ENCODE measurements at regions not wholly inside any gene's neighbourhood (a gene's known extent, or its start where the extent isn't known, plus 50 kb on each side); places are given as distances from the start of the nearest gene placed in this dataset.

GRCh38 chr14:71632440-71632946 is 299.7 kb upstream of the RGS6 start:
- no peaks in the 10 kb centered on the region for H3K27me3 ChIP-seq (ENCODE audit: insufficient read depth, low read length, poor library complexity)
- H3K27ac ChIP-seq (ENCODE audit: low read length) = no peak overlapping the region
- DNase-seq = no peak
- H2AFZ ChIP-seq (ENCODE audit: low read depth, low read length) = no peak overlapping the region
- no peak for ATAC-seq (ENCODE audit: insufficient read depth, low read depth)
- H3K4me2 ChIP-seq (ENCODE audit: insufficient read depth, low read length) = no peak overlapping the region
- TF ChIP-seq CTCF (IDR thresholded peaks at IDR 0.05; ENCODE audit: borderline replicate concordance, extremely low read depth, low read length, poor library complexity, severe bottlenecking) (no peak), EZH2 (IDR thresholded peaks at IDR 0.05; ENCODE audit: borderline replicate concordance, low read depth, low read length, severe bottlenecking) (no peak)
- peaks cover 29% of the 10 kb centered on the region for H3K36me3 ChIP-seq (ENCODE audit: insufficient read depth, low read length)
- no peaks in the 10 kb centered on the region for H3K9me3 ChIP-seq (ENCODE audit: insufficient read depth, low read length, severe bottlenecking)
- H3K4me1 ChIP-seq (ENCODE audit: insufficient read depth, low read length) = no peaks in the 10 kb centered on the region
- H4K20me1 ChIP-seq (ENCODE audit: insufficient read depth, low read length) = no peaks in the 10 kb centered on the region
- H3K79me2 ChIP-seq (ENCODE audit: insufficient read depth, low read length) = no peaks in the 10 kb centered on the region
- no peak overlapping the region for H3K9ac ChIP-seq (ENCODE audit: low read depth, low read length)
- H3K4me3 ChIP-seq (ENCODE audit: low read depth in 1 of 2, low read length in 2 of 2) = no peak overlapping the region

- Histone ChIP-seq H3K4me3 (ENCODE audit: low read depth in 1 of 2, low read length in 2 of 2) (no peak overlapping the region), H3K36me3 (ENCODE audit: insufficient read depth, low read length) (peaks cover 14% of the 10 kb centered on the region), H4K20me1 (ENCODE audit: insufficient read depth, low read length) (no peaks in the 10 kb centered on the region), H3K9me3 (ENCODE audit: insufficient read depth, low read length, severe bottlenecking) (no peaks in the 10 kb centered on the region), H3K79me2 (ENCODE audit: insufficient read depth, low read length) (no peaks in the 10 kb centered on the region), H2AFZ (ENCODE audit: low read depth, low read length) (no peak overlapping the region), H3K4me1 (ENCODE audit: insufficient read depth, low read length) (no peaks in the 10 kb centered on the region), H3K9ac (ENCODE audit: low read depth, low read length) (no peak overlapping the region), H3K27ac (ENCODE audit: low read length) (no peak overlapping the region), H3K4me2 (ENCODE audit: insufficient read depth, low read length) (no peak overlapping the region), H3K27me3 (ENCODE audit: insufficient read depth, low read length, poor library complexity) (no peaks in the 10 kb centered on the region)
- no peak for TF ChIP-seq EZH2 (IDR thresholded peaks at IDR 0.05; ENCODE audit: borderline replicate concordance, low read depth, low read length, severe bottlenecking)
- no peak for TF ChIP-seq CTCF (IDR thresholded peaks at IDR 0.05; ENCODE audit: borderline replicate concordance, extremely low read depth, low read length, poor library complexity, severe bottlenecking)
- DNase-seq = no peak
- no peak for ATAC-seq (ENCODE audit: insufficient read depth, low read depth)
Observed at GRCh38 chr14:71636076-71636475, 296.2 kb upstream of the RGS6 start.

- Histone ChIP-seq H3K79me2 (ENCODE audit: insufficient read depth, low read length) (no peaks in the 10 kb centered on the region), H3K4me2 (ENCODE audit: insufficient read depth, low read length) (no peak overlapping the region), H3K27me3 (ENCODE audit: insufficient read depth, low read length, poor library complexity) (no peaks in the 10 kb centered on the region), H3K9ac (ENCODE audit: low read depth, low read length) (no peak overlapping the region), H3K27ac (ENCODE audit: low read length) (no peak overlapping the region), H4K20me1 (ENCODE audit: insufficient read depth, low read length) (no peaks in the 10 kb centered on the region), H3K4me3 (ENCODE audit: low read depth in 1 of 2, low read length in 2 of 2) (no peak overlapping the region), H3K4me1 (ENCODE audit: insufficient read depth, low read length) (no peaks in the 10 kb centered on the region), H2AFZ (ENCODE audit: low read depth, low read length) (no peak overlapping the region), H3K36me3 (ENCODE audit: insufficient read depth, low read length) (peaks cover 11% of the 10 kb centered on the region), H3K9me3 (ENCODE audit: insufficient read depth, low read length, severe bottlenecking) (no peaks in the 10 kb centered on the region)
- ATAC-seq (ENCODE audit: insufficient read depth, low read depth) = no peak
- DNase-seq = no peak
- TF ChIP-seq EZH2 (IDR thresholded peaks at IDR 0.05; ENCODE audit: borderline replicate concordance, low read depth, low read length, severe bottlenecking) = no peak
- no peak for TF ChIP-seq CTCF (IDR thresholded peaks at IDR 0.05; ENCODE audit: borderline replicate concordance, extremely low read depth, low read length, poor library complexity, severe bottlenecking)
Observed at GRCh38 chr14:71636820-71637471, 295.3 kb upstream of the RGS6 start.

Measured in DND-41 (cell line).